Epithelial cell of esophagus (primary cell): ENCODE measurements at regions not wholly inside any gene's neighbourhood (a gene's known extent, or its start where the extent isn't known, plus 50 kb on each side); places are given as distances from the start of the nearest gene placed in this dataset.

Experiments used
- DNase-seq: peaks from one replicate; pipeline ENCODE4 v3.0.0; 2010; ENCODE audit warnings: low read depth
- H3K4me3 ChIP-seq: 2 replicates; pipeline ENCODE4 v1.5.1; 2011; ENCODE audit warnings: mild to moderate bottlenecking, low read length, control low read depth
- CTCF ChIP-seq: IDR thresholded peaks from 2 replicates; pipeline ENCODE4 v1.5.1; 2011; ENCODE audit warnings: low read depth, mild to moderate bottlenecking, low read length, control low read depth, inconsistent platforms; ENCODE audit not compliant: insufficient read depth; ENCODE audit errors: missing control alignments

- no peak overlapping the region for H3K4me3 ChIP-seq
- DNase-seq, result no peak
- no peak for TF ChIP-seq CTCF
Measured at GRCh38 chr3:72238010-72238691, 453.2 kb upstream of the PROK2 start.

- no peak overlapping the region for H3K4me3 ChIP-seq
- no peak for DNase-seq
- TF ChIP-seq CTCF, result no peak
Measured at GRCh38 chr3:72237679-72238009, 452.7 kb upstream of the PROK2 start.

- no peak overlapping the region for H3K4me3 ChIP-seq
- no peak for TF ChIP-seq CTCF
- DNase-seq, result peak; percentile 35
Measured at GRCh38 chr3:72234391-72234790, 449.4 kb upstream of the PROK2 start.

- DNase-seq, result no peak
- no peak for TF ChIP-seq CTCF
- no peak overlapping the region for H3K4me3 ChIP-seq
Measured at GRCh38 chr3:72233571-72233970, 448.6 kb upstream of the PROK2 start.

GRCh38 chr3:72232777-72233176 lies 447.8 kb upstream of the PROK2 start:
- TF ChIP-seq CTCF, result no peak

GRCh38 chr3:72232331-72232730 lies 447.4 kb upstream of the PROK2 start:
- DNase-seq, result no peak
- no peak overlapping the region for H3K4me3 ChIP-seq
- no peak for TF ChIP-seq CTCF

More at GRCh38 chr3:72232777-72233176, 447.8 kb upstream of the PROK2 start:
- no peak for DNase-seq
- H3K4me3 ChIP-seq, result no peak overlapping the region
